Effector CD4-positive, alpha-beta T cell (primary cell): ENCODE measurements at regions not wholly inside any gene's neighbourhood (a gene's known extent, or its start where the extent isn't known, plus 50 kb on each side); places are given as distances from the start of the nearest gene placed in this dataset.

Source experiments
- DNase-seq: peaks from one replicate; pipeline ENCODE4 v3.0.0-alpha.2; 2020

GRCh38 chr1:199955235-199955634, 72.3 kb upstream of the NR5A2 start:
- no peak for DNase-seq

- DNase-seq, result no peak
Measured at GRCh38 chr1:199956005-199956404, 71.5 kb upstream of the NR5A2 start.

DNA sequence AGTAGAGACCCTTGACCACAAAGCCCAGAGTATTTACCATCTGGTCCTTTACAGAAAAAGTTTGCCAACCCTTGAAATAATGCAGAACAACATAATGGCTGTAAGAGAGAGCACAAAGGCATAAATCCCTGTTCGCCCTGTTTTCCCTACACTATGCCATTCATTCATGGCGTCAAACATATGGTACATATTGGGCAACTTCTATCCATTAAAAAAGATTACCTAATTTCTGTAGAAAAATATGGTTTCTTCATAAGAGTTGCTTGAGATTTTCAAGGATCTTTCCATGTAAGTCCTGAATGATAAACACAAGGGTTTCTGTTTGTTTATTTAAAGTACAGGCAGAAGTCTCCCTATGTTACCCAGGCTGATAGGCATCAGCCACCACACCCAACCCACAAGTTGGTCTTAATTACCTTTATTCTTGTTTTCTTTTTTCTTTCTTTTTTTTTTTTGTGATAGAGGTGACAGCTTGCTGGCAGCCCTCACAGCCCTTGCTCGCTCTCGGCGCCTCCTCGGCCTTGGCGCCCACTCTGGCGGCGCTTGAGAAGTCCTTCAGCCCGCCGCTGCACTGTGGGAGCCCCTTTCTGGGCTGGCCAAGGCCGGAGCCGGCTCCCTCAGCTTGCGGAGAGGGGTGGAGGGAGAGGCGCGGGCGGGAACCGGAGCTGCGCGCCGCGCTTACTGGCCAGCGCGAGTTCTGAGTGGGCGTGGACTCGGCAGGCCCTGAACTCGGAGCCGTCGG, 68.3 kb upstream of the NR5A2 start:
- no peak for DNase-seq

GRCh38 chr1:199959775-199960110, 67.8 kb upstream of the NR5A2 start:
- no peak for DNase-seq

DNA sequence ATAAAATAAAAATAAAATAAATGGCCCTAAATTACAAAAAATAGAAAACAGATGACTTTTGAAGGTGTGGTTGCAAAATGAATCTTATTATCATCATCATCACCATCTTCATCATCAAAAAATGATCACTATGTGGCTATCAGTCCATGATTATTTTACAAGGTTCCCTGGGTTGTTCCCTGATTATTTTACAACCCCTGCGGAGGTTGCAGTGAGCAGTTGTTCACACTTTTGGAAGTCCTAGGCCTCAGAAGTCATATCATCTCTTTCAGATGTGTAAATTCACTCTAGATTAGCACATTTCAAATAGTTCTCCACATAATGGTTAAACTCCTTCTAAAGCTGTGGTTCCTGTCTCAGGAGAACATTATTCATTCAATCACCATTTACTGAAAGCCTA, 57.4 kb upstream of the NR5A2 start:
- no peak for DNase-seq

- DNase-seq, result no peak
Measured at GRCh38 chr1:199976496-199977144, 50.9 kb upstream of the NR5A2 start.
